ENCODE measurements at regions not wholly inside any gene's neighbourhood (a gene's known extent, or its start where the extent isn't known, plus 50 kb on each side); places are given as distances from the start of the nearest gene placed in this dataset.

- ATAC-seq (ENCODE audit: low read depth) = no peak
- in situ Hi-C loops (cut with MboI; ENCODE audit: low sequenced_read_pairs) = no loop called here
Observed at GRCh38 chr9:85158512-85158911, 489.0 kb downstream of the NTRK2 start.

More at GRCh38 chr9:85158512-85158911, 489.0 kb downstream of the NTRK2 start:
- Histone ChIP-seq H3K4ac (ENCODE audit: low read depth, low read length) (no peak overlapping the region), H3K9me1 (ENCODE audit: insufficient read depth, low read length) (no peaks in the 10 kb centered on the region), H2BK5ac (ENCODE audit: low read depth, low read length, poor library complexity, severe bottlenecking) (no peak overlapping the region), H4K8ac (ENCODE audit: low read depth in 2 of 2, low read length in 2 of 2) (no peak overlapping the region), H3K18ac (ENCODE audit: low read depth, low read length) (no peak overlapping the region), H4K91ac (ENCODE audit: insufficient read depth, low read depth, low read length) (no peak overlapping the region), H3K23ac (ENCODE audit: low read depth, low read length) (no peak overlapping the region), H2BK120ac (ENCODE audit: low read depth, low read length) (no peak overlapping the region), H3K4me3 (ENCODE audit: insufficient read depth, low read depth, low read length) (no peak overlapping the region), H3K79me1 (ENCODE audit: low read depth in 1 of 2, low read length in 2 of 2) (no peaks in the 10 kb centered on the region), H2BK20ac (ENCODE audit: low read depth, low read length) (no peak overlapping the region), H3K9me3 (ENCODE audit: control insufficient read depth, insufficient read depth, low read length) (peaks cover 3% of the 10 kb centered on the region; the same call in 1 of the 2 replicates), H3K56ac (ENCODE audit: extremely low read depth, insufficient read depth, low read length) (no peak overlapping the region), H2AK9ac (replicated peaks; ENCODE audit: low read depth, low read length, poor library complexity) (no peak overlapping the region), H3K9ac (ENCODE audit: low read depth, low read length) (no peak overlapping the region), H3K4me2 (ENCODE audit: low read depth, low read length) (no peak overlapping the region), H3K27ac (ENCODE audit: insufficient read depth, low read length) (no peak overlapping the region), H3K27me3 (ENCODE audit: control insufficient read depth, insufficient read depth, low read length) (no peaks in the 10 kb centered on the region), H3K4me1 (ENCODE audit: control insufficient read depth, insufficient read depth, low read length) (no peaks in the 10 kb centered on the region), H2BK15ac (ENCODE audit: low read depth, low read length) (no peak overlapping the region), H2AK5ac (ENCODE audit: low read depth, low read length) (no peak overlapping the region), H3K14ac (replicated peaks; ENCODE audit: low read depth, low read length) (no peak overlapping the region), H4K20me1 (ENCODE audit: insufficient read depth, low read length) (no peaks in the 10 kb centered on the region), H4K5ac (ENCODE audit: low read depth, low read length) (no peak overlapping the region), H2AFZ (replicated peaks; ENCODE audit: low read length, poor library complexity) (no peak overlapping the region), H3K36me3 (ENCODE audit: control insufficient read depth, insufficient read depth, low read length) (no peaks in the 10 kb centered on the region)
- BruUV-seq (replicated peaks) = no TSS peak
- TF ChIP-seq POLR2A (IDR thresholded peaks at IDR 0.05; ENCODE audit: low read depth, low read length) (no peak), RAD21 (IDR thresholded peaks at IDR 0.05; ENCODE audit: low read length) (no peak), CHD1 (IDR thresholded peaks at IDR 0.05; ENCODE audit: low read depth, low read length) (no peak), NFE2L2 (IDR thresholded peaks at IDR 0.05; ENCODE audit: low read depth, low read length) (no peak), BHLHE40 (IDR thresholded peaks at IDR 0.05; ENCODE audit: low read depth, low read length) (no peak), MAFK (IDR thresholded peaks at IDR 0.05; ENCODE audit: low read depth, low read length) (no peak), CEBPB (IDR thresholded peaks at IDR 0.05; ENCODE audit: low read depth, low read length) (no peak)
- intact Hi-C loops (cut with micrococcal nuclease) = no loop called here
- dilution Hi-C loops (cut with HindIII; ENCODE audit: low sequenced_read_pairs, unreplicated experiment) = no loop called here
- ChIA-PET POLR2A (ENCODE audit: unreplicated experiment) (no interaction called here), CTCF (no interaction called here)
- no peak for DNase-seq
